OCI-LY7 (cell line): ENCODE measurements at regions not wholly inside any gene's neighbourhood (a gene's known extent, or its start where the extent isn't known, plus 50 kb on each side); places are given as distances from the start of the nearest gene placed in this dataset.

Source experiments
- EZH2phosphoT487 ChIP-seq: fragments of 200-600 bp; sonication (generic); IDR thresholded peaks from 2 replicates; pipeline ENCODE4 v1.6.1; 2018; ENCODE audit warnings: low read depth, borderline replicate concordance, mild to moderate bottlenecking, mixed run types, antibody characterized with exemption, low read length, moderate library complexity, mixed read lengths
- TF ChIP-seq, protein P1 (sequence below): fragments of 200-600 bp; sonication (generic); conservative IDR thresholded peaks from 2 replicates; pipeline ENCODE4 v1.5.1; 2014; ENCODE audit warnings: mild to moderate bottlenecking, antibody characterized with exemption, low read length, moderate library complexity, mixed read lengths

DNA sequence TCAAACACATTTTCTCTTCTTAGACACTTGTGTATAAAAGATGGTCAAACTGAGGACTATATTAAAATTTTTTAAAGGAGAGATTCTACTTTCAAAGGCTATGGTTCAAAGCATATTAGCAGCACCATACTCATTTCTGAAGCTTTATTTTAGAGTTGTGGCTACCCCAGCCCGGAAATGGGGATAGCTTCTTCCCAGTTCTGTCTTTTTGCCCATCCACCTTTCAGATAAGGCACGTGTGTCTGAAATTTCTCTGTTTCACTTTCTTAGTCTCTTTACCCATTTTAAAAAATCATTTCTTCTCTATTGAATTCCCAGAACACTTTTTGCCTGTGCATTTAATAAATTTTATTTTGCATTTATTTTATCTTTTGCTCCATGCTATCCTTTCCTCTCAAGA, 431.5 kb downstream of the RNF144A start:
- TF ChIP-seq, protein P1, sequence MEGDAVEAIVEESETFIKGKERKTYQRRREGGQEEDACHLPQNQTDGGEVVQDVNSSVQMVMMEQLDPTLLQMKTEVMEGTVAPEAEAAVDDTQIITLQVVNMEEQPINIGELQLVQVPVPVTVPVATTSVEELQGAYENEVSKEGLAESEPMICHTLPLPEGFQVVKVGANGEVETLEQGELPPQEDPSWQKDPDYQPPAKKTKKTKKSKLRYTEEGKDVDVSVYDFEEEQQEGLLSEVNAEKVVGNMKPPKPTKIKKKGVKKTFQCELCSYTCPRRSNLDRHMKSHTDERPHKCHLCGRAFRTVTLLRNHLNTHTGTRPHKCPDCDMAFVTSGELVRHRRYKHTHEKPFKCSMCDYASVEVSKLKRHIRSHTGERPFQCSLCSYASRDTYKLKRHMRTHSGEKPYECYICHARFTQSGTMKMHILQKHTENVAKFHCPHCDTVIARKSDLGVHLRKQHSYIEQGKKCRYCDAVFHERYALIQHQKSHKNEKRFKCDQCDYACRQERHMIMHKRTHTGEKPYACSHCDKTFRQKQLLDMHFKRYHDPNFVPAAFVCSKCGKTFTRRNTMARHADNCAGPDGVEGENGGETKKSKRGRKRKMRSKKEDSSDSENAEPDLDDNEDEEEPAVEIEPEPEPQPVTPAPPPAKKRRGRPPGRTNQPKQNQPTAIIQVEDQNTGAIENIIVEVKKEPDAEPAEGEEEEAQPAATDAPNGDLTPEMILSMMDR = no peak
- TF ChIP-seq EZH2phosphoT487 = no peak
